MM.1S (cell line): ENCODE measurements at regions not wholly inside any gene's neighbourhood (a gene's known extent, or its start where the extent isn't known, plus 50 kb on each side); places are given as distances from the start of the nearest gene placed in this dataset.
"Not testable (repeated sequence)": the region's sequence is repeated elsewhere in the genome, so short reads cannot be mapped to it uniquely, and the experiment has no call there.

Experiments used
- DNase-seq: peaks from one replicate; pipeline ENCODE4 v3.0.0-alpha.2; 2015
- H2AFZ ChIP-seq: fragments of 300-600 bp; sonication (generic); 2 replicates; pipeline ENCODE4 v1.6.0; 2016; ENCODE audit warnings: antibody characterized with exemption, low read length
- H3F3A ChIP-seq: fragments of 300-600 bp; sonication (generic); 2 replicates; pipeline ENCODE4 v1.6.1; 2016; ENCODE audit warnings: mild to moderate bottlenecking, antibody characterized with exemption, low read length, moderate library complexity, mixed read lengths; ENCODE audit not compliant: insufficient read depth
- H3K27ac ChIP-seq: fragments of 300-600 bp; sonication (generic); 2 replicates; pipeline ENCODE4 v1.5.1; 2016; ENCODE audit warnings: mild to moderate bottlenecking, low read length
- H3K27me3 ChIP-seq: fragments of 300-600 bp; sonication (generic); replicated peaks from 2 replicates; pipeline ENCODE4 v1.6.0; 2016; ENCODE audit warnings: low read length; ENCODE audit not compliant: insufficient read depth
- H3K36me3 ChIP-seq: fragments of 300-600 bp; sonication (generic); replicated peaks from 2 replicates; pipeline ENCODE4 v1.6.1; 2016; ENCODE audit warnings: mild to moderate bottlenecking, low read length, mixed read lengths; ENCODE audit not compliant: insufficient read depth
- H3K4me1 ChIP-seq: fragments of 300-600 bp; sonication (generic); 2 replicates; pipeline ENCODE4 v1.6.1; 2016; ENCODE audit warnings: low read length, mixed read lengths
- H3K4me2 ChIP-seq: fragments of 300-600 bp; sonication (generic); 2 replicates; pipeline ENCODE4 v1.6.0; 2016; ENCODE audit warnings: low read depth, low read length
- H3K4me3 ChIP-seq: fragments of 300-600 bp; sonication (generic); 2 replicates; pipeline ENCODE4 v1.5.1; 2016; ENCODE audit warnings: low read length, mixed read lengths
- H3K79me2 ChIP-seq: fragments of 300-600 bp; sonication (generic); 2 replicates; pipeline ENCODE4 v1.6.1; 2016; ENCODE audit warnings: mixed run types, low read length, mixed read lengths
- H3K9ac ChIP-seq: fragments of 300-600 bp; sonication (generic); 2 replicates; pipeline ENCODE4 v1.6.1; 2016; ENCODE audit warnings: low read length, mixed read lengths
- H3K9me2 ChIP-seq: fragments of 300-600 bp; sonication (generic); replicated peaks from 2 replicates; pipeline ENCODE4 v1.6.1; 2016; ENCODE audit warnings: mild to moderate bottlenecking, low read length, mixed read lengths; ENCODE audit not compliant: insufficient read depth
- H3K9me3 ChIP-seq: fragments of 300-600 bp; sonication (generic); replicated peaks from 2 replicates; pipeline ENCODE4 v1.6.1; 2016; ENCODE audit warnings: mild to moderate bottlenecking, low read length, mixed read lengths; ENCODE audit not compliant: insufficient read depth
- H4K20me1 ChIP-seq: fragments of 300-600 bp; sonication (generic); 2 replicates; pipeline ENCODE4 v1.6.1; 2016; ENCODE audit warnings: mild to moderate bottlenecking, low read length, moderate library complexity, mixed read lengths; ENCODE audit not compliant: insufficient read depth
- CTCF ChIP-seq: fragments of 300-600 bp; sonication (generic); IDR thresholded peaks from 2 replicates; pipeline ENCODE4 v1.5.1; 2016; ENCODE audit warnings: antibody characterized with exemption, low read length, mixed read lengths
- EZH2 ChIP-seq: fragments of 300-600 bp; sonication (generic); optimal IDR thresholded peaks from 2 replicates; pipeline ENCODE3; 2017; ENCODE audit warnings: low read depth, mild to moderate bottlenecking, antibody characterized with exemption, low read length, mixed read lengths
- EZH2phosphoT487 ChIP-seq: fragments of 300-600 bp; sonication (generic); IDR thresholded peaks from 2 replicates; pipeline ENCODE4 v1.6.1; 2018; ENCODE audit warnings: antibody characterized with exemption, low read length

DNA sequence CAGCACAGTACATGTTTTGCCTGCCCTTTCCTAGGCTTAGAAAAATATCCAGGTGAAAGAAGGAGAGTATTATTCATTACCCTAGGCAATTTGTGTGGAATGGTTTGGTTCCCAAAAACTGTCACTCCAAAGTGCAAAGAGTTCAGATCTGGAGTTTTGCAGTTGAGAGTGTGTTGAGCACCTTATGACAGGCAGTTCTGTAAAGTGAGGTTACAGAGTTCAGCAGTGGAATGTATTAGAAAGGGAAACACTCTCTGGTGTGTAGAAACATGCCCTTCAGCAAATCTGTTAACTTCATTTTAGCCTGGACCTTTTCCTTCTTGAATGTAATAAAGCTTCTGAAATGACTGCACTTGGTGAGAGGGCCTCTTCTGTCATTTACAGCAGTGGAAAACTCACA, 154.0 kb upstream of the SSTR1 start:
- no peaks in the 10 kb centered on the region for H3K9me3 ChIP-seq
- H3K27me3 ChIP-seq: no peaks in the 10 kb centered on the region
- no peak for DNase-seq
- no peak overlapping the region for H3K9ac ChIP-seq
- H3F3A ChIP-seq: no peaks in the 10 kb centered on the region
- no peaks in the 10 kb centered on the region for H3K79me2 ChIP-seq
- H3K4me3 ChIP-seq: no peak overlapping the region
- H3K9me2 ChIP-seq: no peaks in the 10 kb centered on the region
- no peak overlapping the region for H3K4me2 ChIP-seq
- no peaks in the 10 kb centered on the region for H4K20me1 ChIP-seq
- no peaks in the 10 kb centered on the region for H3K36me3 ChIP-seq
- no peaks in the 10 kb centered on the region for H3K4me1 ChIP-seq
- TF ChIP-seq CTCF: no peak
- TF ChIP-seq EZH2phosphoT487: no peak
- TF ChIP-seq EZH2: no peak
- no peak overlapping the region for H3K27ac ChIP-seq
- no peak overlapping the region for H2AFZ ChIP-seq

- Histone ChIP-seq H3K27ac (no peak overlapping the region), H4K20me1 (no peaks in the 10 kb centered on the region), H3K9me3 (no peaks in the 10 kb centered on the region), H3K79me2 (no peaks in the 10 kb centered on the region), H3K9me2 (no peaks in the 10 kb centered on the region), H3K4me2 (no peak overlapping the region), H2AFZ (no peak overlapping the region), H3K4me1 (no peaks in the 10 kb centered on the region), H3F3A (no peaks in the 10 kb centered on the region), H3K9ac (no peak overlapping the region), H3K27me3 (no peaks in the 10 kb centered on the region), H3K4me3 (no peak overlapping the region), H3K36me3 (no peaks in the 10 kb centered on the region)
- TF ChIP-seq EZH2phosphoT487 (no peak), EZH2 (no peak), CTCF (no peak)
- DNase-seq: no peak
Measured at GRCh38 chr14:38056270-38056669, 151.4 kb upstream of the SSTR1 start.

DNA sequence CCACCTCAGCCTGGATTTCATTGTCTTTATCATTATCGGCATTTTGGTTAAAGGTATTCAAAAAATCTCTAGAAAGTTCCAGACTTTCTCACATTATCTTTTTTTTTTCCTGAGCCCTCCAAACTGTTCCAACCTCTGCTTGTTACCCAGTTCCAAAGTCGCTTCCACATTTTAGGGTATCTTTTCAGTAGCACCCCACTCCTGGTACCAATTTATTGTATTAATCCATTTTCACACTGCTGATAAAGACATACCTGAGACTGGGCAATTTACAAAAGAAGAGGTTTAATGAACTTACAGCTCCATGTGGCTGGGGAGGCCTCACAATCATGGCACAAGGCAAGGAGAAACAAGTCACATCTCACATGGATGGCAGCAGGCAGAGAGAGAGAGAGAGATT, 145.5 kb upstream of the SSTR1 start:
- H3K79me2 ChIP-seq, H4K20me1 ChIP-seq, H2AFZ ChIP-seq, H3K4me1 ChIP-seq, H3K4me3 ChIP-seq, DNase-seq, H3F3A ChIP-seq, H3K9ac ChIP-seq, H3K36me3 ChIP-seq, H3K4me2 ChIP-seq, H3K9me3 ChIP-seq, H3K9me2 ChIP-seq, H3K27ac ChIP-seq, H3K27me3 ChIP-seq: not testable (repeated sequence)

GRCh38 chr14:38063711-38064320, 143.9 kb upstream of the SSTR1 start:
- H3K4me3 ChIP-seq: no peak overlapping the region
- no peak overlapping the region for H3K27ac ChIP-seq
- H4K20me1 ChIP-seq: no peaks in the 10 kb centered on the region
- H3K9me3 ChIP-seq: no peaks in the 10 kb centered on the region
- no peak for TF ChIP-seq EZH2
- TF ChIP-seq EZH2phosphoT487: no peak
- no peak for TF ChIP-seq CTCF
- H3K9me2 ChIP-seq: no peaks in the 10 kb centered on the region
- H3K4me2 ChIP-seq: no peak overlapping the region
- no peak overlapping the region for H2AFZ ChIP-seq
- no peak for DNase-seq
- H3F3A ChIP-seq: no peaks in the 10 kb centered on the region
- no peak overlapping the region for H3K9ac ChIP-seq
- no peaks in the 10 kb centered on the region for H3K4me1 ChIP-seq
- H3K79me2 ChIP-seq: no peaks in the 10 kb centered on the region
- no peaks in the 10 kb centered on the region for H3K27me3 ChIP-seq
- no peaks in the 10 kb centered on the region for H3K36me3 ChIP-seq
